IMR-90 (cell line): ENCODE measurements at regions not wholly inside any gene's neighbourhood (a gene's known extent, or its start where the extent isn't known, plus 50 kb on each side); places are given as distances from the start of the nearest gene placed in this dataset.

Source experiments
- ATAC-seq: fragments of 200-7000 bp; cut with Tn5 transposase; 2 replicates; pipeline ENCODE4 v1.9.1; 2020; ENCODE audit warnings: low read depth, mild to moderate bottlenecking, moderate library complexity
- BruUV-seq: library from RNA; stranded (reverse); fragments of 400-500 nt; replicated peaks from 2 replicates; lab custom pipeline; 2021; lab: Mats Ljungman, UMichigan
- CTCF ChIA-PET: fragments of 300-600 bp; formaldehyde crosslinking; extraction: SDS; loops from one replicate; lab custom pipeline; 2021; ENCODE audit warnings: antibody characterized with exemption; lab: Yijun Ruan, JAX
- POLR2A ChIA-PET: fragments of 300-600 bp; sonication (Branson Sonifier 250); formaldehyde crosslinking; loops from one replicate; lab custom pipeline; 2022; ENCODE audit warnings: antibody characterized with exemption; ENCODE audit not compliant: unreplicated experiment; lab: Charles Lee
- DNase-seq: peaks from one replicate; pipeline ENCODE4 v3.0.0; 2013
- H2AFZ ChIP-seq: replicated peaks from 2 replicates; pipeline ENCODE3; 2013; ENCODE audit warnings: low read length, mild to moderate bottlenecking; ENCODE audit not compliant: poor library complexity
- H2AK5ac ChIP-seq: 2 replicates; pipeline ENCODE4 v1.6.1; 2013; ENCODE audit warnings: low read depth, low read length, inconsistent platforms
- H2AK9ac ChIP-seq: replicated peaks from 2 replicates; pipeline ENCODE3; 2013; ENCODE audit warnings: mild to moderate bottlenecking, low read depth, low read length, moderate library complexity; ENCODE audit not compliant: poor library complexity
- H2BK120ac ChIP-seq: 2 replicates; pipeline ENCODE4 v1.6.1; 2013; ENCODE audit warnings: low read depth, low read length, inconsistent platforms
- H2BK15ac ChIP-seq: 3 replicates; pipeline ENCODE4 v1.6.1; 2013; ENCODE audit warnings: low read depth, low read length, inconsistent platforms
- H2BK20ac ChIP-seq: 2 replicates; pipeline ENCODE4 v1.6.1; 2013; ENCODE audit warnings: low read depth, mild to moderate bottlenecking, inconsistent platforms, low read length, moderate library complexity
- H2BK5ac ChIP-seq: 2 replicates; pipeline ENCODE4 v1.6.1; 2013; ENCODE audit warnings: mild to moderate bottlenecking, low read depth, low read length, inconsistent platforms; ENCODE audit not compliant: poor library complexity, severe bottlenecking
- H3K14ac ChIP-seq: replicated peaks from 2 replicates; pipeline ENCODE4 v1.6.1; 2013; ENCODE audit warnings: low read depth, low read length, inconsistent platforms
- H3K18ac ChIP-seq: 2 replicates; pipeline ENCODE4 v1.6.1; 2013; ENCODE audit warnings: low read depth, low read length, control low read depth
- H3K23ac ChIP-seq: 2 replicates; pipeline ENCODE4 v1.6.1; 2013; ENCODE audit warnings: low read depth, low read length, inconsistent platforms
- H3K27ac ChIP-seq: 2 replicates; pipeline ENCODE4 v1.5.1; 2013; ENCODE audit warnings: mild to moderate bottlenecking, control low read depth, low read length; ENCODE audit not compliant: insufficient read depth
- H3K27me3 ChIP-seq: 2 replicates; pipeline ENCODE4 v1.6.1; 2013; ENCODE audit warnings: low read length; ENCODE audit not compliant: control insufficient read depth, insufficient read depth
- H3K36me3 ChIP-seq: 2 replicates; pipeline ENCODE4 v1.6.1; 2013; ENCODE audit warnings: low read length, mixed read lengths; ENCODE audit not compliant: control insufficient read depth, insufficient read depth
- H3K4ac ChIP-seq: 2 replicates; pipeline ENCODE4 v1.6.1; 2013; ENCODE audit warnings: low read depth, low read length, inconsistent platforms
- H3K4me1 ChIP-seq: 2 replicates; pipeline ENCODE4 v1.6.1; 2013; ENCODE audit warnings: low read length, mixed read lengths; ENCODE audit not compliant: control insufficient read depth, insufficient read depth
- H3K4me2 ChIP-seq: 2 replicates; pipeline ENCODE4 v1.6.1; 2013; ENCODE audit warnings: low read depth, mild to moderate bottlenecking, control low read depth, low read length, moderate library complexity
- H3K4me3 ChIP-seq: 2 replicates; pipeline ENCODE4 v1.5.1; 2013; ENCODE audit warnings: low read depth, mild to moderate bottlenecking, control low read depth, low read length, moderate library complexity; ENCODE audit not compliant: insufficient read depth
- H3K56ac ChIP-seq: 2 replicates; pipeline ENCODE4 v1.6.1; 2013; ENCODE audit warnings: low read length, inconsistent platforms; ENCODE audit not compliant: insufficient read depth; ENCODE audit errors: extremely low read depth
- H3K79me1 ChIP-seq, 2 experiments: 2 replicates each; pipeline ENCODE4 v1.6.1; 2013; ENCODE audit warnings: low read length in 2 of 2, inconsistent platforms in 1 of 2, low read depth in 1 of 2
- H3K9ac ChIP-seq: 2 replicates; pipeline ENCODE4 v1.6.1; 2013; ENCODE audit warnings: low read depth, low read length, control low read depth
- H3K9me1 ChIP-seq: 2 replicates; pipeline ENCODE4 v1.6.1; 2013; ENCODE audit warnings: low read length, inconsistent platforms; ENCODE audit not compliant: insufficient read depth
- H3K9me3 ChIP-seq: 2 replicates; pipeline ENCODE4 v1.6.1; 2013; ENCODE audit warnings: low read length; ENCODE audit not compliant: control insufficient read depth, insufficient read depth
- H4K20me1 ChIP-seq: 2 replicates; pipeline ENCODE4 v1.6.1; 2013; ENCODE audit warnings: low read length, inconsistent platforms; ENCODE audit not compliant: insufficient read depth
- H4K5ac ChIP-seq: 2 replicates; pipeline ENCODE4 v1.6.1; 2013; ENCODE audit warnings: mild to moderate bottlenecking, low read depth, low read length, control low read depth
- H4K8ac ChIP-seq, 2 experiments: 2 replicates each; pipeline ENCODE4 v1.6.1; 2013; ENCODE audit warnings: low read depth in 2 of 2, low read length in 2 of 2, control low read depth in 1 of 2, inconsistent platforms in 1 of 2
- H4K91ac ChIP-seq: 2 replicates; pipeline ENCODE4 v1.6.1; 2013; ENCODE audit warnings: low read depth, low read length, inconsistent platforms; ENCODE audit not compliant: insufficient read depth
- BHLHE40 ChIP-seq: fragments of 150-350 bp; IDR thresholded peaks from 2 replicates; pipeline ENCODE4 v1.6.1; 2016; ENCODE audit warnings: mild to moderate bottlenecking, low read depth, low read length
- CEBPB ChIP-seq: IDR thresholded peaks from 2 replicates; pipeline ENCODE4 v1.6.1; 2012; ENCODE audit warnings: low read depth, low read length, improper control_type of control experiment
- CHD1 ChIP-seq: IDR thresholded peaks from 2 replicates; pipeline ENCODE4 v1.6.1; 2012; ENCODE audit warnings: low read depth, low read length, improper control_type of control experiment
- FOS ChIP-seq: fragments of 150-350 bp; IDR thresholded peaks from 2 replicates; pipeline ENCODE4 v1.6.1; 2016; ENCODE audit warnings: low read depth, low read length
- MAFK ChIP-seq: IDR thresholded peaks from 2 replicates; pipeline ENCODE4 v1.6.1; 2012; ENCODE audit warnings: low read depth, low read length, improper control_type of control experiment
- MAZ ChIP-seq: IDR thresholded peaks from 2 replicates; pipeline ENCODE4 v1.6.1; 2012; ENCODE audit warnings: low read depth, mild to moderate bottlenecking, low read length, improper control_type of control experiment, moderate library complexity, borderline replicate concordance
- MXI1 ChIP-seq: IDR thresholded peaks from 2 replicates; pipeline ENCODE4 v1.6.1; 2012; ENCODE audit warnings: low read depth, mild to moderate bottlenecking, low read length, moderate library complexity, borderline replicate concordance
- NFE2L2 ChIP-seq: fragments of 150-350 bp; IDR thresholded peaks from 2 replicates; pipeline ENCODE4 v1.6.1; 2016; ENCODE audit warnings: low read depth, mild to moderate bottlenecking, low read length
- POLR2A ChIP-seq: IDR thresholded peaks from 2 replicates; pipeline ENCODE4 v1.6.1; 2012; ENCODE audit warnings: mild to moderate bottlenecking, low read depth, low read length
- RAD21 ChIP-seq: IDR thresholded peaks from 2 replicates; pipeline ENCODE4 v1.6.1; 2012; ENCODE audit warnings: low read length, improper control_type of control experiment
- RCOR1 ChIP-seq: IDR thresholded peaks from 2 replicates; pipeline ENCODE4 v1.6.1; 2012; ENCODE audit warnings: mild to moderate bottlenecking, low read length, improper control_type of control experiment; ENCODE audit not compliant: insufficient replicate concordance
- RFX5 ChIP-seq: IDR thresholded peaks from 2 replicates; pipeline ENCODE4 v1.8.0; 2012; ENCODE audit warnings: low read depth, mild to moderate bottlenecking, low read length, moderate library complexity
- SMC3 ChIP-seq: fragments of 150-350 bp; IDR thresholded peaks from 2 replicates; pipeline ENCODE4 v1.6.1; 2016; ENCODE audit warnings: low read depth, mild to moderate bottlenecking, antibody characterized with exemption, low read length, moderate library complexity
- dilution Hi-C: fragments of 300-500 bp; cut with HindIII; formaldehyde crosslinking; loops from one replicate; pipeline ENCODE4 v1.14.3; 2018; ENCODE audit warnings: low sequenced_read_pairs; ENCODE audit not compliant: unreplicated experiment
- in situ Hi-C: fragments of 300-500 bp; cut with MboI; formaldehyde crosslinking; loops from 3 replicates; pipeline ENCODE4 v1.14.3; 2019; ENCODE audit warnings: low sequenced_read_pairs, inconsistent platforms, mixed read lengths
- intact Hi-C: fragments of 100-400 bp; cut with micrococcal nuclease; formaldehyde crosslinking; loops from 2 replicates; pipeline ENCODE4 v1.10.0; 2022
- TF ChIP-seq, protein P1 (sequence below): conservative IDR thresholded peaks from 2 replicates; pipeline ENCODE4 v1.5.1; 2012; ENCODE audit warnings: mild to moderate bottlenecking, low read depth, low read length, improper control_type of control experiment
- TF ChIP-seq, protein P2 (sequence below): fragments of 150-350 bp; IDR thresholded peaks from 2 replicates; pipeline ENCODE4 v1.6.1; 2016; ENCODE audit warnings: low read depth, mild to moderate bottlenecking, low read length, moderate library complexity, borderline replicate concordance
- TF ChIP-seq, protein P3 (sequence below): fragments of 150-350 bp; IDR thresholded peaks from 2 replicates; pipeline ENCODE4 v1.6.1; 2017; ENCODE audit warnings: mild to moderate bottlenecking, antibody characterized with exemption, low read length, low read depth

DNA sequence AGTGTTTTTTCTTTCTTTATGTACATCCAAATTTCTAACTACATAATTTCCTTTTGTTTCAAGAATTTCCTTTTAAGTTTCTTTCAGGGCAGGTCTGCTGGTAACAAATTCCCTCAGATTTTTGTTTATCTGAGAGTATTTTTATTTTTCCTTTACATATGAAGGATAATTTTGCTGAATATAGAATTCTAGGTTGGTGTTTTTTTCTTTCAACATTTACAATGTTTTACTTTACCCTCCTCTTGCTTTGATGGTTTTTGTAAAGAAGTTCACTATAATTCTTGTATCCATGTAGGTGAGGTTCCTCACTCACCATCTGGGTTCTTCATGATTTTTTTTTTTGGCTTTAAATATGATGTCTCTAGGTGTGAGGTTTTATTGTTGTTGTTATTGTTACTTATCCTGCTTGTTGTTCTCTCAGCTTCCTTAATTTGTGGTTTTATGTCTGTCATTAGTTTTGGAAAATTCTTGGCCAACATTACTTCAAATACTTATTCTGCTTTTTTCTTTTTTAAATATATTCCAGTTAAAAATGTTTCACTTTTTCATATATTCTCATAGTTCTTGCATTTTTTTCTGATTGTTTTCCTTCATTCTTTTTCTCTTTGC lies 580.1 kb upstream of the CITED2 start:
- BruUV-seq = no TSS peak

More for the DNA sequence above, 580.1 kb upstream of the CITED2 start:
- Histone ChIP-seq H3K9me3 (no peaks in the 10 kb centered on the region), H3K4me2 (no peak overlapping the region), H2AFZ (no peak overlapping the region), H3K79me1 (no peaks in the 10 kb centered on the region), H2AK9ac (no peak overlapping the region), H4K20me1 (no peaks in the 10 kb centered on the region), H3K27me3 (no peaks in the 10 kb centered on the region), H4K5ac (no peak overlapping the region), H3K9me1 (no peaks in the 10 kb centered on the region), H2BK5ac (no peak overlapping the region), H3K14ac (no peak overlapping the region), H3K4me3 (no peak overlapping the region), H2BK15ac (no peak overlapping the region), H3K4me1 (no peaks in the 10 kb centered on the region), H3K27ac (no peak overlapping the region), H3K36me3 (no peaks in the 10 kb centered on the region), H4K8ac (no peak overlapping the region), H2BK120ac (no peak overlapping the region), H3K18ac (no peak overlapping the region), H3K9ac (no peak overlapping the region), H4K91ac (no peak overlapping the region), H3K23ac (no peak overlapping the region), H3K56ac (no peak overlapping the region), H3K4ac (no peak overlapping the region), H2BK20ac (no peak overlapping the region), H2AK5ac (no peak overlapping the region)
- ATAC-seq = no peak
- dilution Hi-C loops = no loop called here
- in situ Hi-C loops = no loop called here
- TF ChIP-seq NFE2L2 (no peak), MAFK (no peak), CHD1 (no peak), RCOR1 (no peak), MAZ (no peak), SMC3 (no peak), CEBPB (no peak), MXI1 (no peak), RAD21 (no peak), POLR2A (no peak), BHLHE40 (no peak), RFX5 (no peak), FOS (no peak)
- TF ChIP-seq, protein P1, sequence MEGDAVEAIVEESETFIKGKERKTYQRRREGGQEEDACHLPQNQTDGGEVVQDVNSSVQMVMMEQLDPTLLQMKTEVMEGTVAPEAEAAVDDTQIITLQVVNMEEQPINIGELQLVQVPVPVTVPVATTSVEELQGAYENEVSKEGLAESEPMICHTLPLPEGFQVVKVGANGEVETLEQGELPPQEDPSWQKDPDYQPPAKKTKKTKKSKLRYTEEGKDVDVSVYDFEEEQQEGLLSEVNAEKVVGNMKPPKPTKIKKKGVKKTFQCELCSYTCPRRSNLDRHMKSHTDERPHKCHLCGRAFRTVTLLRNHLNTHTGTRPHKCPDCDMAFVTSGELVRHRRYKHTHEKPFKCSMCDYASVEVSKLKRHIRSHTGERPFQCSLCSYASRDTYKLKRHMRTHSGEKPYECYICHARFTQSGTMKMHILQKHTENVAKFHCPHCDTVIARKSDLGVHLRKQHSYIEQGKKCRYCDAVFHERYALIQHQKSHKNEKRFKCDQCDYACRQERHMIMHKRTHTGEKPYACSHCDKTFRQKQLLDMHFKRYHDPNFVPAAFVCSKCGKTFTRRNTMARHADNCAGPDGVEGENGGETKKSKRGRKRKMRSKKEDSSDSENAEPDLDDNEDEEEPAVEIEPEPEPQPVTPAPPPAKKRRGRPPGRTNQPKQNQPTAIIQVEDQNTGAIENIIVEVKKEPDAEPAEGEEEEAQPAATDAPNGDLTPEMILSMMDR = no peak
- TF ChIP-seq, protein P2, sequence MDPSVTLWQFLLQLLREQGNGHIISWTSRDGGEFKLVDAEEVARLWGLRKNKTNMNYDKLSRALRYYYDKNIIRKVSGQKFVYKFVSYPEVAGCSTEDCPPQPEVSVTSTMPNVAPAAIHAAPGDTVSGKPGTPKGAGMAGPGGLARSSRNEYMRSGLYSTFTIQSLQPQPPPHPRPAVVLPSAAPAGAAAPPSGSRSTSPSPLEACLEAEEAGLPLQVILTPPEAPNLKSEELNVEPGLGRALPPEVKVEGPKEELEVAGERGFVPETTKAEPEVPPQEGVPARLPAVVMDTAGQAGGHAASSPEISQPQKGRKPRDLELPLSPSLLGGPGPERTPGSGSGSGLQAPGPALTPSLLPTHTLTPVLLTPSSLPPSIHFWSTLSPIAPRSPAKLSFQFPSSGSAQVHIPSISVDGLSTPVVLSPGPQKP = no peak
- TF ChIP-seq, protein P3, sequence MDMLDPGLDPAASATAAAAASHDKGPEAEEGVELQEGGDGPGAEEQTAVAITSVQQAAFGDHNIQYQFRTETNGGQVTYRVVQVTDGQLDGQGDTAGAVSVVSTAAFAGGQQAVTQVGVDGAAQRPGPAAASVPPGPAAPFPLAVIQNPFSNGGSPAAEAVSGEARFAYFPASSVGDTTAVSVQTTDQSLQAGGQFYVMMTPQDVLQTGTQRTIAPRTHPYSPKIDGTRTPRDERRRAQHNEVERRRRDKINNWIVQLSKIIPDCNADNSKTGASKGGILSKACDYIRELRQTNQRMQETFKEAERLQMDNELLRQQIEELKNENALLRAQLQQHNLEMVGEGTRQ = no peak
- intact Hi-C loops = no loop called here
- ChIA-PET CTCF (no interaction called here), POLR2A (no interaction called here)
- DNase-seq = no peak
